ENCODE measurements at regions not wholly inside any gene's neighbourhood (a gene's known extent, or its start where the extent isn't known, plus 50 kb on each side); places are given as distances from the start of the nearest gene placed in this dataset.

- ATAC-seq = no peak
- intact Hi-C loops (cut with DNase I) = no loop called here
- DNase-seq (ENCODE audit: low spot score) = no peak
These were observed 52.4 kb upstream of the TRIO start for GRCh38 chr5:14090755-14091154.

DNA sequence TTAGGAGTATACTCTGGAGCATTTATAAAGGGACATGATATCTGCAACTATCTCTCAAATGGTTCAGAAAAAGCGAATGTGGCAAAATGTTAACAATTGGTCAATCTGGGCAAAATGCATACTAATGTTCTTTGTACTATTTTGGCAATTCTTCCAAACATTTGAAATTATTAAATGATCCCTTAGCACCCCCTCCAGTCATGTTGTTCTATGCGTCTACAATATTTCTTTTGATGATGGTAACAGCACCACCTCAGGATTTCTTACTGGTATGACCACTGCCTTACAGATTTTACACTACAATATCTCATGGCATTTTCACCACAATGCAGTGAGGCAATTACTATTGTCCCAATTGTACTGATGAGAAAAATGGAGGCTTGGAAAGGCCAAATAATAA, 52.9 kb upstream of the TRIO start:
- DNase-seq (ENCODE audit: low spot score) = no peak
- intact Hi-C loops (cut with DNase I) = no loop called here
- no peak for ATAC-seq

DNA sequence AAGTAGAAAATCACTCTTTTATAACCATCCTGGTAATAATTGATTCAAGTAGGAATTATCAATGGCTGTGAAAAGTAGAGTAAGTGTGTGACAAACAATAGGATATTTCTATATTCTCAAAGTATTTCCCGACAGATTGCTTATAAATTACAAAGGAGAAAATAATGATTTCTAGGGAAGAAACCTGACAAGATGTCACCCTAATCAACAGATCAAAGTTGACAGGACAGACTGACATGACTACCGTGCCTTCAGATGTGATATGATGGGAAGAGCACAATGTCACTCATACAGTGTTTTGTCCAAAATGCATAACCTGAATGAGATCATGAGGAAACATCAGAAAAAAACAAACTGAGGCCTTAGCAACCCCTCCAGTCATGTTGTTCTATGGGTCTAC, 53.9 kb upstream of the TRIO start:
- DNase-seq (ENCODE audit: low spot score) = no peak
- ATAC-seq = no peak
- intact Hi-C loops (cut with DNase I) = loop anchor here (10.0 kb wide), 1 partner anchor 476 kb away; no protein-coding TSS in a partner anchor

DNA sequence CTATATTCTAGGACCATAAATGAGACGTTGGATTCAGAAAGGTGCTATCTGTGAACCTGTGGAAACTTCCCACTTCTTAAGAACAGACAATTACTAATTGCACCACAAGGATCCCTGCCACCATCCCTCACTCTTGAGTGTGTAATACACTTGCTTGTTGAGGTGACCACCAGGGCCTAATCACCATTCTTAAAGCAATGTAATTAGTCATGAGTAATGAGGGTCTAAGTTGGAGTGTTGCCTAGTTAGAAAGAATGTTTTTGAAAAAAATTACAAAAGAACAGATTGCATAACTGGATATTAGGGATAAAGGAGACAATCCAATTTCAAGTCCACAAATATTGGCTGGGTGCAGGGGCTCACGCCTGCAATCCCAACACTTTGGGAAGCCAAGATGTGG, 56.9 kb upstream of the TRIO start:
- no peak for DNase-seq (ENCODE audit: low spot score)
- ATAC-seq = no peak
- intact Hi-C loops (cut with DNase I) = loop anchor here (10.0 kb wide), 1 partner anchor 479 kb away; no protein-coding TSS in a partner anchor

DNA sequence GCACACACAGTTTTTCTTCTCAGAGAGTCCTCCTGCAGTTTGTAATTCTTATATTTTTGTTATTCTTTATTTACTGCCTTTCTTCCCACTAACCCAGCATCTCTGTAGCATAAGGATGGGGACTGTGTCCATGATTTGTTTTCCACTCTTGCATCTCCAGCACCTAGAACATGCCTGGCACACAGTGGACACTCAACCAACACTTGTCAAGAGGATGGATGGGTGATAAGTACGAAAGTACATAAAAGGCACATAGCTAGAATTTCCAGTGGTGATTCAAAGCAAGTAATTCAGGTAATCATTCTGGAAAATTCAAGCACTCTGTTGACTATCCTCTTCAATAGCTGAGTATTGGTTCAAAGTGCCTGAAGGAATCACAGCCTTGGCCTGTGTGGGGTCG, 60.2 kb upstream of the TRIO start:
- no peak for DNase-seq (ENCODE audit: low spot score)
- intact Hi-C loops (cut with DNase I) = loop anchor here (10.0 kb wide), 1 partner anchor 482 kb away; no protein-coding TSS in a partner anchor
- ATAC-seq = no peak

- DNase-seq (ENCODE audit: low spot score) (no peak), ATAC-seq (no peak)
- intact Hi-C loops (cut with DNase I) = loop anchor here (10.0 kb wide), 1 partner anchor 482 kb away; no protein-coding TSS in a partner anchor
These were observed 60.6 kb upstream of the TRIO start for GRCh38 chr5:14082523-14082922.

DNA sequence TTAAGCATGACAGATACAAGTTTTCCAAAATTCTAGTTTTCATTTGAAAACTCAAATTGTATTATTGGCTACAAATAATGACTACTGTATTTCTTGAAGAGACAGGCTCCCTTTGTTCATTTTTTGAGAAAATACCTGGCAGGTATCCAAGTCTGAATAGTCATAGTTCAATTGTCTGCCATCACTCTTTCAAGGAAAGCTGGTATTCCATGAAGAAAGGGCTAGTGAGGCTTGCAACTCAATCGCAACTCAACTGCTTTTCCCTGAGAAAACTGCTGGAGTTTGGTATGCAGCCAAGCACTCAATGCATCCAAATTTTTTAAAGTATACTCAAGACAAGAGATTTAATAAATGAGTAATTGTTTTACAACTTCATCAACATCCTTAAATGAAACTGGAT, 61.4 kb upstream of the TRIO start:
- ATAC-seq = no peak

GRCh38 chr5:14078716-14079115, 64.4 kb upstream of the TRIO start:
- DNase-seq (ENCODE audit: low spot score) (no peak), ATAC-seq (no peak)
- intact Hi-C loops (cut with DNase I) = no loop called here

More for the DNA sequence above, 61.4 kb upstream of the TRIO start:
- intact Hi-C loops (cut with DNase I) = loop anchor here (10.0 kb wide), 1 partner anchor 483 kb away; no protein-coding TSS in a partner anchor
- DNase-seq (ENCODE audit: low spot score) = no peak

DNA sequence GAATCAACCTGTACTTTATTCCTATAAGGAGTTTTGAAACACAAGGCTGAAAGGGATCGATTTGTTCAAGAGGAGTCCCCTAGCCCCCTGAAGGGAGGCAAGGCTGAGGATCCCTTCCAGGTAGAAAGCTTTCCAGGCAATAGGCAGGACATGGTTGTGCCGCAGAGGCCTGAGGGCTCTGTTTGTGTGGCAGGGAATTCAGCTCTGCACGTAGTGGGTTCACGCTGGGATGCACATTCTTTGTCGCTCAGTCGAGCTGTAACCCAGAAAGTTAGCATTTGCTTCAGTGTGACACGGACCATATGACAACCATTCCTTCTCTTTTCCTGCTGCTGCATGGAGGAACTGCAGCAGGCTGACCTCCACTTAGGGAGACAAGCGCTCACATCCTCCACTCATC, 65.6 kb upstream of the TRIO start:
- no peak for ATAC-seq
- intact Hi-C loops (cut with DNase I) = no loop called here
- DNase-seq (ENCODE audit: low spot score) = no peak

DNA sequence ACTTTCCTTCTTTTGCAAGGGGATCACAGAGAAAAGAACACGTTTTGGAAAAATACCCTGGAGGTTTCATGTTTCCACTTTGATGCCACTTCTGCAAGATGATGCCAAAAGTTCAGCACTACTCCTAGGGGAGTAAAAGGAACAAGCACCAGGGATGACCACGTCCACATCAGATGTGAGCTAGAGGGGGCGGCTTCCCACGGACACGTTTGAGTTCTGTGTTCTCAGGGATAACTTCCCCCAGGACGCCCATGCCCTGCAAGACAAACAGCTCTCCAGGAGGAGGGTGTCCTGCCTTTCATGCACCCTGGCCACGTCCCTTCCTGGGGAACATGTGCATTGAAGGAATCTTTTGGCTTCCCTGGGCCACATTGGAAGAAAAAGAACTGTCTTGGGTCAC, 66.6 kb upstream of the TRIO start:
- intact Hi-C loops (cut with DNase I) = no loop called here
- no peak for DNase-seq (ENCODE audit: low spot score)
- ATAC-seq = no peak

GRCh38 chr5:14075937-14076336, 67.2 kb upstream of the TRIO start:
- intact Hi-C loops (cut with DNase I) = no loop called here
- no peak for ATAC-seq

GRCh38 chr5:14071433-14071832, 71.7 kb upstream of the TRIO start:
- DNase-seq (ENCODE audit: low spot score) (no peak), ATAC-seq (no peak)
- intact Hi-C loops (cut with DNase I) = no loop called here

More at GRCh38 chr5:14075937-14076336, 67.2 kb upstream of the TRIO start:
- no peak for DNase-seq (ENCODE audit: low spot score)

DNA sequence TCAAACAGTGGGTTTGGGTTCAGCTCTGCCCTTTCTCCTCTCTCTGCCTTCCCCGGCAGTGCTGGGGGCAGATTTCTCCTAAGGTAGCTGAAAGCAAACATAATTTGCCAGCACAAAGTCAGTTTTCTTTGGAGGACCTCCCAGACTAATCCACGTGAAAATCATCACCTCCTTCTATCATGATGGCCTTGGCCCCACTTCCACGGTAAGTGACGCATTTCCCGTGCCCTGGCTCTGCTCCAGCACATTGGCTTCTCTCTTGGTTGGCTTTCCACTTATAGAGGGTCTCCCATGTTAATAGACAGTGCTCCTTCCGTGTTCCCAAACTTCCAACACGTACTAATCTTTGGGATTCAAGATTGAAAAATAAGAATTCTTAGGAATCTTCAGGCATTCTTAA, 74.1 kb upstream of the TRIO start:
- intact Hi-C loops (cut with DNase I) = no loop called here
- DNase-seq (ENCODE audit: low spot score) (no peak), ATAC-seq (no peak)

DNA sequence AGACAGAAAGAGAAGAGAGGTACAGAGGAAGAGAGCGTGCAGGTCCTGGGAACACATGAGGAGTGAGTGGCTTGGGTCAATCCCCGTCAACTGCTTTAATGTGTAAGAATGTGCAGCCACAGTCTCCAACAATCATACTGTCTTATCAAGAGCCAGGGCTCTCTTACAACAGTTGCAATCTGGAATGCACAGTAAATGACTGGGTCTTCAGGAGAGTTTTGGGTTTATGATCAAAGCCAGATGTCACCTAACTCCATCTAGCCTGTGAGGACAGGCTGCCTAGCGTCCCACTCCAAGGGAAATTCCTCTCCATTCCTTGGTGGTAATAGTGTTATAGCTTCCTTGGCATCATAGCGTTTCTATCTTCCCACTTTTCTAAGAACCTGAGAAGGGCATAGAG, 75.0 kb upstream of the TRIO start:
- DNase-seq (ENCODE audit: low spot score) = no peak
- ATAC-seq = no peak
- intact Hi-C loops (cut with DNase I) = no loop called here

- intact Hi-C loops (cut with DNase I) = no loop called here
- ATAC-seq = no peak
- DNase-seq (ENCODE audit: low spot score) = no peak
These were observed 76.8 kb upstream of the TRIO start for GRCh38 chr5:14066326-14066725.

DNA sequence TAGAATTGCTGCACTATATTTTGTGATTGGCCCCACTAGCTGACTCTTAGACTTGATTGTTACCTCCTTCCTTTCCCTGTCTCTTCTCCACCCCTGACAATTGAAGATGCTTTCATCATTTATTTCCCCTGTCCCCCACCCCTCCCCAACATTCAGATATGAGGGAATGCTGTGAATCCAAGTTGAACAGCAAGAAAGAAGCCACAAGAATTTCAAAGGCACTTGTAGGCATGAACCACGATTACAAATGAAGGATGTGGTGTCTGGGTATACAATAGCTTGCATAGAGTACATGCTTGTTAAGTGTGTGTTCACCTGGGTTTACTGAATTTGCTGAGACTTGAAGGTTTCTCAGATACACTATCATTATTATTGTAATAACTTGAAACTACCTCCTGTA, 78.3 kb upstream of the TRIO start:
- intact Hi-C loops (cut with DNase I) = no loop called here
- no peak for ATAC-seq
- DNase-seq (ENCODE audit: low spot score) = no peak

GRCh38 chr5:14063691-14064090, 79.5 kb upstream of the TRIO start:
- intact Hi-C loops (cut with DNase I) = no loop called here
- ATAC-seq = no peak
- DNase-seq (ENCODE audit: low spot score) = no peak

DNA sequence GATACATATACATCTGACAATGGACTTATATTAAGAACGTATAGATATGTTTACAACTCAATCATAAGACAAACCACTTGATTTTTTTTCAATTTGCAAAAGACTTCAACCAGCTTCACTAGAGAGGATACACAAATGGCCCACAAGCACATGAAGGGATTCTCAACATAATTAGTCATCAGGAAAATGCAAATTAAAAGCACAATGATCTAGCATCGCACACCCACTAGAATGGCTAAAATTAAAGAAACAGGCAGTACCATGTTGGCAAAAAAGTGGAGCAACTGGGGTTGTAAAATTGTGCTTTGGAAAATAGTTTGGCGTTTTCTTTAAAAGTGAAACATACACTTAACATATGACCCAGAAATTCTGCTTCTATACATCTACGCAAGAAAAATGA, 80.0 kb upstream of the TRIO start:
- intact Hi-C loops (cut with DNase I) = no loop called here
- ATAC-seq (no peak), DNase-seq (ENCODE audit: low spot score) (no peak)

GRCh38 chr5:14062178-14062577, 81.0 kb upstream of the TRIO start:
- ATAC-seq (no peak), DNase-seq (ENCODE audit: low spot score) (no peak)
- intact Hi-C loops (cut with DNase I) = no loop called here

DNA sequence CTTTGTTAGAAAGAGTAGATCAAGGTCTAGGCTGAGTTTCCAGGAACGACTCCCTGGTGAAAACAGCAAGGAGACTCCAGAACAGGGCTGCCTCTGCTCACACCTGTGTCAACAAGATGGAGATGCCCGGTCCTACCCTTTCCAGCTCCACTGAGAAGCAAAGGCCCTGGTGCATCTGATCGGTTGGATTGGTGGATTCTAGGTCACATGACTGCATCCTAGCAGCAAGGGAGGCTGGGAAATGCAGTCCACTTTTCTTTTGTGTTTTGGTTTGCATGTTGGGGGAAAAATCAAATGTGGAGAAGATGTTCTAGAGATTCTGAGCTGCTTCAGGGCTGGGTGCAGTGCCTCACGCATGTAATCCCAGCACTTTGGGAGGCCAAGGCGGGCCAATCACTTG, 82.0 kb upstream of the TRIO start:
- no peak for ATAC-seq

GRCh38 chr5:14060218-14060617, 82.9 kb upstream of the TRIO start:
- intact Hi-C loops (cut with DNase I) = no loop called here
- no peak for DNase-seq (ENCODE audit: low spot score)
- no peak for ATAC-seq

More for the DNA sequence above, 82.0 kb upstream of the TRIO start:
- DNase-seq (ENCODE audit: low spot score) = no peak
- intact Hi-C loops (cut with DNase I) = no loop called here

GRCh38 chr5:14059810-14060209, 83.3 kb upstream of the TRIO start:
- ATAC-seq (no peak), DNase-seq (ENCODE audit: low spot score) (no peak)

More at GRCh38 chr5:14059810-14060209, 83.3 kb upstream of the TRIO start:
- intact Hi-C loops (cut with DNase I) = no loop called here

All from sciatic nerve (tissue), 2 donors.